ENCODE measurements at regions not wholly inside any gene's neighbourhood (a gene's known extent, or its start where the extent isn't known, plus 50 kb on each side); places are given as distances from the start of the nearest gene placed in this dataset.

GRCh38 chr2:238690511-238690910, 157.4 kb upstream of the TWIST2 start:
- TF ChIP-seq CTCF (IDR thresholded peaks at IDR 0.05; ENCODE audit: insufficient read depth, low read length, poor library complexity, severe bottlenecking) = no peak
- 0 out of 2 replicates have a peak, but pooled peaks cover 2% of the 10 kb centered on the region for H3K27me3 ChIP-seq (replicated peaks; ENCODE audit: control insufficient read depth, insufficient read depth, low read length)
- DNase-seq (ENCODE audit: extremely low read depth, insufficient read length) = no peak
- no peak overlapping the region for H3K4me3 ChIP-seq (replicated peaks; ENCODE audit: low read depth, low read length)
- H3K36me3 ChIP-seq (ENCODE audit: control insufficient read depth, insufficient read depth, low read length) = no peaks in the 10 kb centered on the region

GRCh38 chr2:238691596-238692491, 156.0 kb upstream of the TWIST2 start:
- no peaks in the 10 kb centered on the region for H3K36me3 ChIP-seq (ENCODE audit: control insufficient read depth, insufficient read depth, low read length)
- no peak for DNase-seq (ENCODE audit: extremely low read depth, insufficient read length)
- H3K4me3 ChIP-seq (replicated peaks; ENCODE audit: low read depth, low read length) = no peak overlapping the region
- peaks cover 2% of the 10 kb centered on the region; the same call in 1 of the 2 replicates for H3K27me3 ChIP-seq (replicated peaks; ENCODE audit: control insufficient read depth, insufficient read depth, low read length)
- TF ChIP-seq CTCF (IDR thresholded peaks at IDR 0.05; ENCODE audit: insufficient read depth, low read length, poor library complexity, severe bottlenecking) = no peak

GRCh38 chr2:238692562-238692961, 155.3 kb upstream of the TWIST2 start:
- no peak for DNase-seq (ENCODE audit: extremely low read depth, insufficient read length)
- TF ChIP-seq CTCF (IDR thresholded peaks at IDR 0.05; ENCODE audit: insufficient read depth, low read length, poor library complexity, severe bottlenecking) = no peak
- no peak overlapping the region for H3K4me3 ChIP-seq (replicated peaks; ENCODE audit: low read depth, low read length)
- no peaks in the 10 kb centered on the region; the same call in 1 of the 2 replicates for H3K27me3 ChIP-seq (replicated peaks; ENCODE audit: control insufficient read depth, insufficient read depth, low read length)
- H3K36me3 ChIP-seq (ENCODE audit: control insufficient read depth, insufficient read depth, low read length) = no peaks in the 10 kb centered on the region

- Histone ChIP-seq H3K36me3 (ENCODE audit: control insufficient read depth, insufficient read depth, low read length) (no peaks in the 10 kb centered on the region), H3K4me3 (replicated peaks; ENCODE audit: low read depth, low read length) (no peak overlapping the region), H3K27me3 (replicated peaks; ENCODE audit: control insufficient read depth, insufficient read depth, low read length) (no peaks in the 10 kb centered on the region; the same call in 1 of the 2 replicates)
- no peak for DNase-seq (ENCODE audit: extremely low read depth, insufficient read length)
- TF ChIP-seq CTCF (IDR thresholded peaks at IDR 0.05; ENCODE audit: insufficient read depth, low read length, poor library complexity, severe bottlenecking) = no peak
Observed at GRCh38 chr2:238693337-238694093, 154.4 kb upstream of the TWIST2 start.

- TF ChIP-seq CTCF (IDR thresholded peaks at IDR 0.05; ENCODE audit: insufficient read depth, low read length, poor library complexity, severe bottlenecking) = no peak
- no peaks in the 10 kb centered on the region; the same call in 1 of the 2 replicates for H3K27me3 ChIP-seq (replicated peaks; ENCODE audit: control insufficient read depth, insufficient read depth, low read length)
- no peaks in the 10 kb centered on the region for H3K36me3 ChIP-seq (ENCODE audit: control insufficient read depth, insufficient read depth, low read length)
- no peak for DNase-seq (ENCODE audit: extremely low read depth, insufficient read length)
- no peak overlapping the region for H3K4me3 ChIP-seq (replicated peaks; ENCODE audit: low read depth, low read length)
Observed at GRCh38 chr2:238694136-238694755, 153.6 kb upstream of the TWIST2 start.

All from GM06990 (cell line).